SK-N-SH treated with all-trans-retinoic acid at 6 μM for 48 hours (cell line): ENCODE measurements at regions not wholly inside any gene's neighbourhood (a gene's known extent, or its start where the extent isn't known, plus 50 kb on each side); places are given as distances from the start of the nearest gene placed in this dataset.

Experiments
- CSDC2 ChIP-seq: fragments of 250-450 bp; sonication (Bioruptor Pico); IDR thresholded peaks from 2 replicates; pipeline ENCODE4 v1.5.0; 2020; ENCODE audit warnings: mild to moderate bottlenecking, moderate library complexity
- ESRRG ChIP-seq: fragments of 250-450 bp; sonication (Bioruptor Pico); IDR thresholded peaks from 2 replicates; pipeline ENCODE4 v1.6.1; 2021; ENCODE audit warnings: mild to moderate bottlenecking
- ZC3H10 ChIP-seq: fragments of 250-450 bp; sonication (Bioruptor Pico); IDR thresholded peaks from 2 replicates; pipeline ENCODE4 v1.5.1; 2021; ENCODE audit warnings: mild to moderate bottlenecking, moderate library complexity
- ZFP30 ChIP-seq: fragments of 450-650 bp; formaldehyde crosslinking; IDR thresholded peaks from 2 replicates; pipeline ENCODE4 v1.5.0; 2022; ENCODE audit warnings: mild to moderate bottlenecking, moderate library complexity
- ZNF70 ChIP-seq: fragments of 450-650 bp; formaldehyde crosslinking; IDR thresholded peaks from 2 replicates; pipeline ENCODE4 v1.5.0; 2020; ENCODE audit warnings: mild to moderate bottlenecking, moderate library complexity
- TF ChIP-seq, protein P1 (sequence below): fragments of 250-450 bp; sonication (Bioruptor Pico); IDR thresholded peaks from 2 replicates; pipeline ENCODE4 v1.5.1; 2020; ENCODE audit warnings: low read depth, mild to moderate bottlenecking, moderate library complexity

- TF ChIP-seq CSDC2 (CRISPR knock-in tag) = no peak
- TF ChIP-seq ZNF70 (CRISPR knock-in tag) = no peak
- no peak for TF ChIP-seq ZFP30
- no peak for TF ChIP-seq ZC3H10 (CRISPR knock-in tag)
- TF ChIP-seq, protein P1, sequence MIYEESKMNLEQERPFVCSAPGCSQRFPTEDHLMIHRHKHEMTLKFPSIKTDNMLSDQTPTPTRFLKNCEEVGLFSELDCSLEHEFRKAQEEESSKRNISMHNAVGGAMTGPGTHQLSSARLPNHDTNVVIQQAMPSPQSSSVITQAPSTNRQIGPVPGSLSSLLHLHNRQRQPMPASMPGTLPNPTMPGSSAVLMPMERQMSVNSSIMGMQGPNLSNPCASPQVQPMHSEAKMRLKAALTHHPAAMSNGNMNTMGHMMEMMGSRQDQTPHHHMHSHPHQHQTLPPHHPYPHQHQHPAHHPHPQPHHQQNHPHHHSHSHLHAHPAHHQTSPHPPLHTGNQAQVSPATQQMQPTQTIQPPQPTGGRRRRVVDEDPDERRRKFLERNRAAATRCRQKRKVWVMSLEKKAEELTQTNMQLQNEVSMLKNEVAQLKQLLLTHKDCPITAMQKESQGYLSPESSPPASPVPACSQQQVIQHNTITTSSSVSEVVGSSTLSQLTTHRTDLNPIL = no peak
- no peak for TF ChIP-seq ESRRG
Observed at GRCh38 chr6:119848696-119849095, 499.1 kb upstream of the MAN1A1 start.
